Hippocampal formation (tissue), 2 donors: ENCODE measurements at regions not wholly inside any gene's neighbourhood (a gene's known extent, or its start where the extent isn't known, plus 50 kb on each side); places are given as distances from the start of the nearest gene placed in this dataset.

Experiments used
- DNase-seq, 2 donors: peaks; one replicate each; lab custom pipeline; 2025; lab: John Stamatoyannopoulos, UW

DNA sequence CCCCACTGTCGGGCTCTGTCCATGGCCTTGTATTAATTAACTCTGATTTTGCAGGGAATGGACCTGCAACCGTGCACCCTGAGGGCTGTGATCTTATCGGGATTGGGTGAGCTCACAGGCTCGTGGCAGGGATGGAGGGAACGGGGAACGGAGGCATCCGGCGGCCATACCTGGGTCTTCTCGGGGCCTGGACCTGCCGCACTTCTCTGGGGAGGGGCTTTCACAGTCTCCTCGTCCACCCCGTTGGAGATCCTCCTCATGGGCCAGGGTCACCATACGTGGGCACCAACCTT is 57.5 kb upstream of the SHH start:
- no peak for DNase-seq

DNA sequence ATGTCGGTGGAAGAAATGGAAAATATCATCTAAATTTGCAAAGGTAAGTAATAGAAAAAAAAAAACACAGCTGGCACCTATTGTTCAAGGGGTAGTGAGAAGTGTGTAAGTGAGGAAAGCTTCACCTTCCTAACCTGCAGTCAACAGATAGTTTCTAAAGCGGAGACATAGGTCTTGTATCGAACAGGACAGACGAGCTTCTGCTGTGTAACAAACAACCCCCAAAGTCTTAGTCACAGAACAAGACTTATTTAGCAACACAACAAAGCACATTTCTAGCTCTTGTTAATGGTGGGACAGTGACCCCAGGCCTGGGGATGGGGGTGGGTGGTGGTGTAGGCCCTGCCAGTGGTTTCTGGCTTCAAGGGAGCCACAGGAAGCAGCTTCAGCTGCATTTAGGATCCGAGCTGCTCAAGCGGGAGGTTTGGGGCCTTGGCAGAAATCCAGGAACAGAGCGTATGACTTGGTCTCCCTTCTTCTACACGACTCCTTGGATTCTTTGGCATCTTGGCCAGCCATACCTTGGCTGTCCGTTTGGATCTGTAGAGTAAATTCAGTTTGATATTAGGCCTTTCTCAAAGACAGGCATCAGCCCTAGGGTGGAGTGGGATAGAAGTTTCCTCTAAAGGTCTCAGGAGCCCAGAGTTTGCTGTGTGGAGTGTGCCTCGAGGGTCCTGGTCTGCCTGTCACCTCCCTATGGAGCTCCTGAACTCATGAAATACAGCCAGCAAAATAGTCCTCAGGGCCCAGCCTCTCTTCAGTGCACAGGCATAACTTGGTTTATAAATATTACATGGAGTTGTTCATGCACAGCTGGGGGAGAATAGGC is 56.9 kb upstream of the SHH start:
- DNase-seq: no peak

DNA sequence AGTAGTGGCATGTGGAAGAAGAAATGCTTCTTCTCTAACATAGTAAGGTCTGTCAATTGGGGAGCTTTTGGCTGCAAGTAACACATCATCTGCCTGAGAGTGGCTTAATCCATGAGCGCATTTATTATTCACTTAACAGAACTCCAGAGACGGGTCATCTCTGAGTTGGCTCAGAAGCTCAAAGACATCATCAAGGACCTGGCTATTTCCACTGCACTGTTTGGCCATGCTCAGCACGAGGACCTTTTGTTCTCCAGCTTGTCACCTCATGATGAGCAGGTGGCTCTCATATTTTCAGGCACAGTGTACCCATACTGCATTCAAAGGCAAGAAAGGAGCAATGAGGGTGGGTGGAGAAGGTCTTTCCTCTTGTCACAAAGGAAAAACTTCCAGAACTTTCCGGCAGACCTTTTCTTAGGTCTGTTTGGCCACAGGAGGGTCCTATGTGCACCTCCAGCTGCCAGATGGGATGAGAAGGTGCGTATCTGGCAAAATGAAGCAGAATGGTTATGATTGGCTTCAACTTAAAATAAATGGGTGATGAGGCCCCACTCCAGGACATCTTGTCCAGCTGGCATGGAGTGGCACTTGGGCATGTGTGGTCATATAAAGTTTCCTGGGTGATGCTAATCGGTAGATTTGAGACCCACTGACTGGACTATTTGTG is 55.6 kb upstream of the SHH start:
- no peak for DNase-seq

DNA sequence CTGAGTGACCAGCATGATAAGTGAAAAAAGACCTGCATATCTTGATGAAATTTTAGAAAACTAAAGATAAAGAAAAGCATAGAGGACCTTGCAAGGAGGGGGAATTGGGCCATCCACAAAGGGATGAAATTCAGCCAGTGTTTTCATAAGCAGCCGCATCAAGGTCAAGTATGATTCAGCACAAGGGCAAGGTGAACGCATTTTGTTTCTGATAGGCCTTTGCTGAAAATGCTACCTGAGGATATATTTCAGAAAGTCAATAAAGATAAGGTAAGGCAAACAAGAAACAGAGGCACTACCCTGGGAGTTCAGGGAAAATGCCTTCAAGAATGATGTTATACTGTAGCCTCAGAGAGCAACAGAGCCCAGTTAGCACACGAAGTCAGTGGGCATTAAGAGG is 55.0 kb upstream of the SHH start:
- DNase-seq: no peak

DNA sequence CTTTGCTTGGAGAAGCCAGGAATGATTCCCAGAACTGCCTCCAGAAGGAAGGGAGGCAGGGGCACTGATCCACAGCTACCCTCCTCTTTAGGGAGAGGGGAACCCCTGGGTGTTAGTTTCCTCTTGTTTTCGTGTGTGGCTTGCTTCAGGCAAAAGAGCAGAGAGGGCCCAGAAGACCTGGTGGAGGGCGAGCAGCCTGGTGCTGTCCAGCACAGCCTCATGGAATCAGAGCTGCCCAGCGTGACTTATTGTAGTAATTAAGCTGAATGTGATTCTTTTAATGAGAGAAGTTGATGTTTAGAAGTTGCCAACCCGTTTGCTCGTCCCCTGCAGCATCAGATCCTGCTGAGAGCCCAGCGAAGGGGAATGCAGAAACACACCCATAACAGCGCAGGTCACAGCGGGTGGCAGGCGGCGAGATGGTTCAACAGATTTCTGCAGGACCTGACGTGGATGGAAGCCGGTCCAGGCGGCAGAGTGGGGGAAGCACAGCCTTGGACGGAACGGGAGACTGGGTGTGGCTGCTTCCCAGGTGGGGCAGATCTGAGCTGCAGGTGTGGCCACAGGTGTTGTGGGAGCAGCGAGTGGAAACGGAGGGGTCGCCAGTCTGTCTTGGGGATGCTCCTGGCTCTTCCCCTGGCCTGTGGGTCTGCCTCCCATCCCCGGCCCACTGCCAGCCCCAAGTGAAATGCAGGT is 53.7 kb upstream of the SHH start:
- no peak for DNase-seq

DNA sequence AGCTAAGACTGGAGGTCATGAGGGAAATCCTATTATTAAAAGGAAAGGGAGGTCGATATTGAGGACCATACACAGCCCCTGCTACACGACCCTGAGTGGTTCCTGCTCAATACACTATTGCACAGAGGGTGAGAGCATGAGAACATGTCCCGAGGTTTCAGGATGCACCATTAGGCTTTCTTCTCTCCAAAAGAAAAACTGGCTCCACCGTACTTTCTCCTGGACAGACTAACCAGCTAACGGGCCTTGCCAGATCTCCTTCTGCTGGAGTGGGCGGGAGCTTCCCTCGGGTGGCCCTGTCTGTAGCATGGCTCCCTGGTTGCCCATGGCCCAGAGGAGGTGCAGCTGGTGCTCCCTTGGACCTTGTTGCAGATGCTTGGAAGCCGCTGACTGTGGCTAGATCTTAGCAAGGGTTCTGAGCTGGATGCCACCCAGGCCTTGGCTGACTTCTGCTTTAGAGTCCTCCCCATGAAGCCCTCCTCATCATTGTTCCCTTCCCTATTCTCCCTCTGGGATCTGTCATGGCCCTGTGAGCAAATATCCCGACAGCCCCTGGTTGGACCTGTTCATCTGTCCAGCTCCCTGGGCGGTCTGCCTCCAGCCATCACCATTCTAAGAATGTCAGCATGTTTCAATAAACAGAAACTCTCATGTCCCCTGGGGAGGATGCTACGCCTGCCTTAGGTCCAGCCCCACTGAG is 52.9 kb upstream of the SHH start:
- DNase-seq: no peak

DNA sequence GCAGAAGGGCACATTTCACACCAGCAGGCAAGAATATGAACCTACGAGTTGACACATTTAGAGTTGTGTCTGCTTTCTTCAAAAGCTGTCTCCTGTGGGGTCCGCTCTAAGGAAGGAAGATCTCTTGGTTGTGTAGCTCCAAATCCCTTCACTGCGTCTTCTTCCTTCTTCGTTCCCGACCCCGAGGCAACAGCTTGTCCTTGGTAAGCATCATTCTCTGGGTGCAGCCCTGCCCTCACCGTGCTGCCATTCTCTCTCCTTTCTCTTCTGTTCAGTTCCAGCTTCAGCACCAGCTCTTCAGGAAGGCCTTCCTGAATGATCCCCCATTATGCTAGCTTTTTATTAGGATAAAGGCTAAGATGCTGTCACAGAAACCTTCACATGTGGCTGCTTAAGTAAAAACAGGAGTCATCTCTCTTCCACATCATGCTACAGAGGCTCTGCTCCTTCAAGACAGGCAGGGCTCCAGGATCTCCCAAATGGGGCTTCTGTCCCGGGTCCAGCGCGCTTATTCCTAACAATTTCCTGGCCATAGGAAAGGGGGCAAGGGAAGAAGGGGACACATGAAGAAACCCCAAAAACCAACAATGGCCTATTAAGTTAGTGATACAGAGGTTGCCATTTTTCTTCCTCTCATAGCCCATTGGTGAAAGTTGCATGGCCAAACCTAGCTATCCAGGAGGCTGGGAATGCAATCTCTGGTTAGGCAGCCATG is 52.2 kb upstream of the SHH start:
- DNase-seq: no peak

DNA sequence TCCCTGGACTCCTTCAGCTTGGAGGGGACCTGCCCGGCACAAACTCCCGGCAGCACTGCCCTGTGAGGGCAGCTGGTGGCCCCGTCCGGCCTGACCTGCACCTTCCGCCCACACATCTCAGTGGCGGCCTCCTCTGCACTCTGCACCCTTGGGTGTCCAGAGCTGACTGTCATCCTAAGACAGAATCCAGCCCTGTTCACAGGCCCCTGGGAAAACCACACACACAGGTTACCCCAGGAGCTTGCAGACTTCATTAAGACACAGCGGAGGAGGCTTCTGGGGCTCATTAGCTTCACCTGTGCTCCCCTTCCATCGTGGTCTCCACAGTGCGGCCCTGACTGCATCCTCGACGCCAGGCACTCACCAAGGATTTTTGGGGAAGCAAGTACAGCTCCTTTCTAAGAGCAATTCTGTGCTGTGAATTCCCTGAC is 51.5 kb upstream of the SHH start:
- no peak for DNase-seq

DNA sequence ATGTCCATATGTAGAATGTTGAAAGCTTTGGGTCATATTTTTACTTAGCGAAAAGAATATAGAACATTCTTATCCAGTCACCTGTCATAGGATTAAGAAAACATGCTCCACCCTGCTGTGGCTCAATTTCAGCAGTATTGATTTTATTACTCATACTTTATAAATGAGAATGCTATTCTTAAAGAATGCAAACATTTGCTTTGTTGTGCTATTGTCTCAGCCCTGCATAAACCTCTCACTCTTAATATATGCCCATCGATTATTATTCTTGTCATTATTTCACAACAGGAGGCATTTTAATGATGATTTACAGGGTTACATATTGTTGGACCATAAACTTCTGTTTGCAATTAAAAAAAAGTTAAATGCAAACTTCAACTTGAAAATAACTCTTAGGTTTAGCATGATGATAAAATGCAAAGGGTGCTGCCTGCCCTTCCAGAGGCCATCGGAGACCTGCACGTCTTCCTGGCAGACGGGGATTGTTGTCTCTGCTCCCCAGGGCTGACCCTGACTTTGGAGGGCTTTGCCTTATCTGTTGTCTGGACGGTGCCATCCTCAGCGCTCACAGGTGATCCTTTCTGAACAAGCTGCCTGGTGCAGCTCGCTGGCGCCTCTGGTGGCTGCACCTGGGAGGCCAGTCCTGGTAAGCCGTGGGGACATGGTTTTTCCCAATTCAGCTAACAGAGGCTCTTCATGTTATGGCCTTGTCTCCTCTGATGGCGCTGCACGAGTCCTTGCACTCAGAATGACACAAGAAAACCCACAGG is 50.0 kb upstream of the SHH start:
- no peak for DNase-seq
